HG03039 (cell line): ENCODE measurements at regions not wholly inside any gene's neighbourhood (a gene's known extent, or its start where the extent isn't known, plus 50 kb on each side); places are given as distances from the start of the nearest gene placed in this dataset.
"Not testable (repeated sequence)": the region's sequence is repeated elsewhere in the genome, so short reads cannot be mapped to it uniquely, and the experiment has no call there.

Experiments used
- ATAC-seq: cut with Tn5 transposase; IDR thresholded peaks from one replicate; pipeline ENCODE4 v1.9.1; 2021; ENCODE audit warnings: mild to moderate bottlenecking, moderate library complexity; ENCODE audit not compliant: unreplicated experiment

DNA sequence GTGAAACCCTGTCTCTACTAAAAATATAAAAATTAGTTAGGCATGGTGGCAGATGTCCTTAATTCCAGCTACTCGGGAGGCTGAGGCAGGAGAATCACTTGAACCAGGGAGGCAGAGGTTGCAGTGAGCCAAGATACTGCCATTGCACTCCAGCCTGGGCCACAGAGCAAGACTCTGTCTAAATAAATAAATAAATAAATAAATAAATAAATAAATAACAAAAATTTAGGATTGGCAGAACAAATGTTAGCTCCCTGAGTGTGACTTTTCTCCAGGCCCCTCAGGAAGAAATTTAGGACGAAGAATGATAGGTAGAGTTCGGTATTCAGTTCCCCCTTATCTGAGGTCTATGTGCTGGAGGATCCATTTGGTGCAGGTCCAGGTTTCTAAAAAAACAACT is 181.2 kb downstream of the CD47 start:
- ATAC-seq: not testable (repeated sequence)

GRCh38 chr3:107907996-107908395 is 182.8 kb downstream of the CD47 start:
- no peak for ATAC-seq

- no peak for ATAC-seq
These were observed 186.2 kb downstream of the CD47 start for GRCh38 chr3:107904536-107905066.

- no peak for ATAC-seq
These were observed 190.7 kb downstream of the CD47 start for GRCh38 chr3:107899990-107900651.

GRCh38 chr3:107897471-107898061 is 193.3 kb downstream of the CD47 start:
- ATAC-seq: no peak

GRCh38 chr3:107894998-107895397 is 195.8 kb downstream of the CD47 start:
- ATAC-seq: no peak

DNA sequence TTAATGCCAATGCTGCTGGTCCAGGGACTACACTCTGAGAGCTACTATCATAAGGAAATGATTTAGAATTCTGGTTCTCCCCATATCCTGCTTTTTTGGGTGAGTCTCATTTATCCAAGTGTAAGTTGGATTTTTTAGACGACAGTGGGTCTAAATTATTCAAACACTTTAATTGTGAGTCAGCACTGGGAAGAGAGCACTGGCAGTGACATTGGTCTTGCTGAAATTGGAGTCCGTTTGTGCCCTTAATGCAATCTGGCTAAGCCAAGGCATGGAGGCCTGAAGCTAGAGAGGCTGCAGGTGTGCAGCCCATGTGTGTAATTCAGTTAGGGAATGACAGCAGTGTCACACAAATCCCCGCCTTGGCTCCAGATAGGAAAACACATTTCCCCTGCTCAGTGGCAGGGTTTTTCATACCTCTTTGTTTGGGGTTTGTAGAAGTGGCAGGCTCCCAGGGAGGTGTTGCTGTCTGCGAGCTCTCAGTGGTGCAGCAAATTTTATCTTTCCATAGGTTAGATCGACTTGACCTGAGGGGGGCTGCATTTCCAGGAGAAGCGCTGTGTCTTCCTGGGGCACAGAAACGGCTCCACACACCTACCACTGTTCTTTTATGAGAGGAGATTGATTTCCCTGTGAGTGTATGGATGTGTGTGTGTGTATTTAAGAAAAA is 197.7 kb downstream of the CD47 start:
- ATAC-seq: no peak

- no peak for ATAC-seq
These were observed 205.9 kb downstream of the CD47 start for GRCh38 chr3:107884719-107885460.

DNA sequence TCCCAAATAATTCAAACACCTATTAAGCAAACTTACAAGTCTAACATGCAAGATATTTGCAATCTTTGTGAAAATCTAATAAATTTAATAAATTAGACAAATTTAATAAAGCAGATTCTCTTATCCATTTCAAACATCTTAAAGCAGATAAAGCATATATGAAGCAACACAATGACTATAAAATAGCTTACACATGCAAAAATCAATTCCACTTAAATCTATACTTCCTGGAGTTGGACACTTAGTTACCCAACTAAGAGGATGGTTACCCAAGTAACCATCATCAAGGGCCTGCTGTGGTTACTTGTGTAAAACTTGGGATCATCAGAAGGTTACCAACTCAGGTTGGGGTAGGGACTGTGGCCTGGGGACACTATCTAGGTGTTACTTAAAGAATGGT is 206.8 kb downstream of the CD47 start:
- ATAC-seq: no peak

GRCh38 chr3:107882881-107883280 is 207.9 kb downstream of the CD47 start:
- no peak for ATAC-seq

- no peak for ATAC-seq
These were observed 208.6 kb downstream of the CD47 start for GRCh38 chr3:107882261-107882660.

DNA sequence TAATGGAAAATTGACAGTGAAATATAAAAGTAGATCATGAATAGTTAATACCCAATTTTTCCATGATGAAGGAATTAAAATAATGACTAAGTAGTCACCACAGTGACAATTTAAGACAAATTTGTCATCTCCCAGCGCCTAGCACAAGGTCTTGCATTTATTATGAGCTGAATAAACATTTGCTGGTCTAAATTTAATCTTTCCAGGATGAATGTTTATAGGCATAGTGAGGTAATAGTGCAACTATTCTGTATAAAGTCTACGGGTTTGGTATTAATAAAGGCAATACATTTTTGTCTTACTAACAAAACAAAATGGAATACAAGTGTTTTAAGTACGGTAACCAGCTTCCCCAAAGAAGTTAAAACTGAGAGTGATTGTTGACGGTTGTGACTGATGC is 209.3 kb downstream of the CD47 start:
- ATAC-seq: no peak

- ATAC-seq: no peak
These were observed 210.1 kb downstream of the CD47 start for GRCh38 chr3:107880702-107881101.

DNA sequence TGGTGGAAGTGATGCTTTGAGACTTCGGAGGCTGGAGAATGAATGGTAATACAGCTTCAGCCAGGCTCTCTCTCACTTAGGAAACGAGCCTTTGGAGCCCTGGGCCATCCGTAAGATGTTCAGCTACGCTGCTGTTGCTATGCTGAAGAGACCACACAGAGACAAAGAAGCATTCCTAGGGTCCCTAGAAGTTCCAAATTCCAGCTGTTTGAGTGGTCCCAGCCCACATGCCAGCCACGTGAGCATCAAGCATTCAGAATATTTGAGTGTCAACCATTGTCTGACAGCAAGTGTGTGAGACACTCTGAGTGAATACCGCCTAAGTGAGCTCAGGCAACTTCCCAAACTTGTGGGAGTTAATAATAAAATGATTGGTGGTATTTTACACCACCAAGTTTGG is 212.9 kb downstream of the CD47 start:
- no peak for ATAC-seq

DNA sequence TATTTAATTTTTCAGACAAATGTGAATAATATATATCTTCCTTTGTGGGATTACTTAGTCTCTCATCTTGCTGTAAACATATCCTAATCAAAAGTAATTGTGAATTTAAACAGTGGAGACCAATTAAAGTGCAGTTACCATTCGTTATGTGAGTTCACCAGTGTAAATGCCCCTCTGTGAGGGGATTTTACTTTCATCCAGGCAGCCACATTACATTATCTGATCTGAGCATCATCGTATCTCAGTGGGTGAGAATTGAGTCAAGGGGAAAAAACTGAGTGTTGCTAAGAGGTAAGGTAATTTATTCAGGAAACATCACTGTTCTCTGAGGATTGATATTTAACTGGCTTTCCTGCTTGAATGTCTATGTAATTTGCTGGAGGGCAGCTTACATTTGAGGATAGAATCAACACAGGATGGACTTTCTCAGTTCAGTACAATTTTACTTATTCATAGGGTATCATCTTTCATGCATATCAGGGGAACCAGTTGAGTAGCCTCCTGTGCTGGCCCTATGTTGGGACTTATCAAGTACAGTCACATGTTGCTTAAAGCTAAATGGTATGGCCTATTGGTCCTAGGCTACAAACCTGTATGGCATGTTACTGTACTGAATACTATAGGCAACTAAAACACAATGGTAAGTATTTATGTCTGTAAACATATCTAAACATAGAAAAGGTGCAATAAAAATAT is 219.7 kb downstream of the CD47 start:
- no peak for ATAC-seq

DNA sequence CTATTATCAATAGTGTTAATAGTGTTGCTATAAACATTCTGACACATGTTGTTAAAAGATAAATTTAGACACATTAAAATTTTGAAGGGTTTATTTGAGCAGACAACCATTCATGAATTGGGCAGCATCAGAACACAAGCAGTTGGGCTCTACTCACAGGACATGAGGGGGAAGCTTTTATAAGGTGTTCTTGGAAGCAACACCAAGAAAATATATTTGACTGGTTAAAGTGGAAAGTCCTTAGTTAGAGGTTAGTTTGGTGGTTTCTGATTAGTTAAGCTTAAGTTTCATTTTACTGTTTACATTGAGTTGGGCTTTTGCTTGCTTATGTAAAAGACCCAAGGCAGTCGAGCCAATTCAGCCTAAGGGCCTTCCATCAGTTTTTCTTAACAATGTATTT is 220.7 kb downstream of the CD47 start:
- ATAC-seq: no peak

DNA sequence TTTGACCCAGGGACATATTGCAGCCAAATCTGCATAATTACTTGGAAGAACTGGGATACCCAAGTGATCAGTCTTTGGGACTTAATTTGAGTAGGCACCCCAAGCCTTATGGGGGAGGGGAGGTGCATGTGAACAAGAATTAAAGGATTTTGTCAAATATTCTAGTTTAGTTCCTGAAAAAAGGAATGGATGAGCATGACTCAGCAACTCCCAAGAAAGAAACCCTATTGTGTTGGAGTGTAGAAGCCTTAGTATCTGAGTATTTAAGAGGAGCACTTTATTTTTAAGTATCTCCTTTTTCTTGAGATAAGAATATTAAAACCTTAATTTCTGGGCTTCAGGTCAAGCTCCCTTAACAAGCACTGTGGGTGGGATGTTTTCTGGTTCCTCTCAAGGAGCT is 222.4 kb downstream of the CD47 start:
- ATAC-seq: no peak

DNA sequence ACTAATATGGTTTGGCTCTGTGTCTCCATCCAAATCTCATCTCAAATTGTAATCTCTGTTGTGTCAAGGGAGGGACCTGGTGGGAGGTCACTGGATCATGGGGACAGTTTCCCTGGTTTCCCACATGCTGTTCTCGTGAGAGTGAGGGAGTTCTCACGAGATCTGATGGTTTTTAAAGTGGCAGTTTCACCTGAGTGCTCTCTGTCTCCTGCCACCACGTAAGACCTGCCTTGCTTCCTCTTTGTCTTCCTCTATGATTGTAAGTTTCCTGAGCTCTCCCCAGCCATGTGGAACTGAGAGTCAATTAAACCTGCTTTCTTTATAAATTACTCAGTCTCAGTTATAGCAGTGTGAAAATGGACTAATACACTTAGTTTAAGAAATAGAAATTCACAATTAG is 228.9 kb downstream of the CD47 start:
- peak; percentile 67 for ATAC-seq

GRCh38 chr3:107861422-107861821 is 229.4 kb downstream of the CD47 start:
- ATAC-seq: no peak
